Colonic mucosa (tissue), 4 donors: ENCODE measurements at regions not wholly inside any gene's neighbourhood (a gene's known extent, or its start where the extent isn't known, plus 50 kb on each side); places are given as distances from the start of the nearest gene placed in this dataset.
"Not testable (repeated sequence)": the region's sequence is repeated elsewhere in the genome, so short reads cannot be mapped to it uniquely, and the experiment has no call there.

Experiments
- DNase-seq: peaks from one replicate; pipeline ENCODE4 v3.0.0-alpha.2; 2020
- H3K27ac ChIP-seq: fragments of 200-600 bp; one replicate; pipeline ENCODE4 v1.8.0; 2021
- H3K27me3 ChIP-seq: fragments of 200-600 bp; one replicate; pipeline ENCODE4 v1.8.0; 2021
- H3K36me3 ChIP-seq: fragments of 200-600 bp; one replicate; pipeline ENCODE4 v1.8.0; 2021
- H3K4me1 ChIP-seq: fragments of 200-600 bp; one replicate; pipeline ENCODE4 v1.8.0; 2021; ENCODE audit warnings: mild to moderate bottlenecking
- H3K4me3 ChIP-seq: fragments of 200-600 bp; one replicate; pipeline ENCODE4 v1.8.0; 2021
- H3K9ac ChIP-seq, 2 donors: one replicate each; pipeline ENCODE4 v1.7.0; 2013; ENCODE audit warnings: control low read depth in 2 of 2, low read depth in 2 of 2, low read length in 2 of 2
- H3K9me3 ChIP-seq: fragments of 200-600 bp; one replicate; pipeline ENCODE4 v1.8.0; 2021
- CTCF ChIP-seq: fragments of 200-600 bp; IDR thresholded peaks from one replicate; pipeline ENCODE4 v1.8.0; 2022; ENCODE audit warnings: antibody characterized with exemption, mild to moderate bottlenecking
- intact Hi-C: fragments of 100-400 bp; cut with DNase I; formaldehyde crosslinking; loops from one replicate; pipeline ENCODE4 v1.14.1; 2022
- donor health status: healthy.
- donor health status: DM: no; HTN: no; CAD: no.
- donor health status: DM: no; HTN: no; CAD: no.

GRCh38 chr7:114083166-114084001 is 164.6 kb upstream of the PPP1R3A start:
- Histone ChIP-seq H3K4me3 (peak overlapping the region; percentile 56), H3K9ac (peak overlapping the region; percentile 69 to 88), H3K27me3 (no peaks in the 10 kb centered on the region), H3K27ac (peak overlapping the region; percentile 91), H3K4me1 (no peaks in the 10 kb centered on the region), H3K36me3 (no peaks in the 10 kb centered on the region), H3K9me3 (no peaks in the 10 kb centered on the region)
- intact Hi-C loops: loop anchor here (5.0 to 10.0 kb wide), 2 partner anchors 334 to 451 kb away; no protein-coding TSS in a partner anchor
- TF ChIP-seq CTCF: no peak
- peak; percentile 67 for DNase-seq

- peak overlapping the region; percentile 56 for H3K4me3 ChIP-seq
- no peaks in the 10 kb centered on the region for H3K4me1 ChIP-seq
- DNase-seq: peak; percentile 29
- peak overlapping the region; percentile 91 for H3K27ac ChIP-seq
- H3K27me3 ChIP-seq: no peaks in the 10 kb centered on the region
- no peak for TF ChIP-seq CTCF
- H3K9ac ChIP-seq: peak overlapping the region; percentile 69 to 88
- no peaks in the 10 kb centered on the region for H3K9me3 ChIP-seq
- intact Hi-C loops: loop anchor here (5.0 to 10.0 kb wide), 2 partner anchors 335 to 452 kb away; no protein-coding TSS in a partner anchor
- H3K36me3 ChIP-seq: no peaks in the 10 kb centered on the region
Measured at GRCh38 chr7:114082642-114083165, 163.9 kb upstream of the PPP1R3A start.

- Histone ChIP-seq H3K27ac (no peak overlapping the region), H3K4me3 (peak overlapping the region; percentile 56), H3K36me3 (no peaks in the 10 kb centered on the region), H3K27me3 (no peaks in the 10 kb centered on the region), H3K9me3 (no peaks in the 10 kb centered on the region), H3K9ac (no peak overlapping the region), H3K4me1 (no peaks in the 10 kb centered on the region)
- peak; percentile 43 for TF ChIP-seq CTCF
- DNase-seq: peak; percentile 40
- intact Hi-C loops: loop anchor here (5.0 to 10.0 kb wide), 2 partner anchors 335 to 453 kb away; no protein-coding TSS in a partner anchor
Measured at GRCh38 chr7:114081606-114082425, 163.0 kb upstream of the PPP1R3A start.

- not testable (repeated sequence) for H3K4me3 ChIP-seq, H3K9me3 ChIP-seq, H3K4me1 ChIP-seq, H3K27me3 ChIP-seq, H3K27ac ChIP-seq, DNase-seq, H3K9ac ChIP-seq, H3K36me3 ChIP-seq
- intact Hi-C loops: loop anchor here (10.0 kb wide), 2 partner anchors 52 to 578 kb away; no protein-coding TSS in a partner anchor
Measured at GRCh38 chr7:114077158-114077524, 158.3 kb upstream of the PPP1R3A start.

- not testable (repeated sequence) for H3K4me3 ChIP-seq, H3K4me1 ChIP-seq, DNase-seq, H3K27ac ChIP-seq, H3K36me3 ChIP-seq, H3K9ac ChIP-seq, H3K9me3 ChIP-seq, H3K27me3 ChIP-seq
- intact Hi-C loops: loop anchor here (10.0 kb wide), 2 partner anchors 52 to 578 kb away; no protein-coding TSS in a partner anchor
Measured at GRCh38 chr7:114076392-114077157, 157.8 kb upstream of the PPP1R3A start.

GRCh38 chr7:114073701-114074100 is 154.9 kb upstream of the PPP1R3A start:
- Histone ChIP-seq H3K9me3 (no peaks in the 10 kb centered on the region), H3K36me3 (no peaks in the 10 kb centered on the region), H3K27ac (no peak overlapping the region), H3K4me3 (no peak overlapping the region), H3K27me3 (no peaks in the 10 kb centered on the region), H3K9ac (no peak overlapping the region), H3K4me1 (no peaks in the 10 kb centered on the region)
- no peak for DNase-seq
- no peak for TF ChIP-seq CTCF
- intact Hi-C loops: loop anchor here (10.0 kb wide), 2 partner anchors 49 to 581 kb away; no protein-coding TSS in a partner anchor
